GM23248 (cell line): ENCODE measurements at regions not wholly inside any gene's neighbourhood (a gene's known extent, or its start where the extent isn't known, plus 50 kb on each side); places are given as distances from the start of the nearest gene placed in this dataset.

ENCODE experiments used
- EZH2 ChIP-seq: fragments of 200-600 bp; sonication (generic); IDR thresholded peaks from 2 replicates; pipeline ENCODE4 v1.6.1; 2018; ENCODE audit warnings: antibody characterized with exemption, mild to moderate bottlenecking; ENCODE audit not compliant: insufficient read depth, poor library complexity, severe bottlenecking
- EZH2phosphoT487 ChIP-seq: fragments of 200-600 bp; sonication (generic); IDR thresholded peaks from 2 replicates; pipeline ENCODE4 v1.6.1; 2018; ENCODE audit warnings: antibody characterized with exemption, moderate library complexity, mild to moderate bottlenecking, low read depth; ENCODE audit not compliant: insufficient read depth

- TF ChIP-seq EZH2, result no peak
- no peak for TF ChIP-seq EZH2phosphoT487
Measured at GRCh38 chr17:36856903-36857381, 80.3 kb upstream of the LHX1 start.
